PC-9 (cell line): ENCODE measurements at regions not wholly inside any gene's neighbourhood (a gene's known extent, or its start where the extent isn't known, plus 50 kb on each side); places are given as distances from the start of the nearest gene placed in this dataset.

Experiments
- BruUV-seq: library from RNA; stranded (reverse); fragments of 400-500 nt; replicated peaks from 2 replicates; lab custom pipeline; 2021; lab: Mats Ljungman, UMichigan
- CTCF ChIA-PET: fragments of 300-600 bp; sonication (Branson Sonifier 250); formaldehyde crosslinking; loops from one replicate; lab custom pipeline; 2022; ENCODE audit warnings: antibody characterized with exemption; lab: Charles Lee
- POLR2A ChIA-PET: fragments of 300-600 bp; sonication (Branson Sonifier 250); formaldehyde crosslinking; loops from one replicate; lab custom pipeline; 2022; ENCODE audit warnings: antibody characterized with exemption; ENCODE audit not compliant: unreplicated experiment; lab: Charles Lee
- DNase-seq, 2 experiments: peaks; one replicate each; pipeline versions ENCODE4 v3.0.0 to v3.0.0-alpha.2; 2015 to 2022; ENCODE audit warnings: mixed read lengths in 1 of 2
- H2AFZ ChIP-seq: fragments of 200-600 bp; sonication (generic); 2 replicates; pipeline ENCODE4 v1.8.1; 2017; ENCODE audit warnings: antibody characterized with exemption
- H3F3A ChIP-seq: fragments of 200-600 bp; sonication (generic); 2 replicates; pipeline ENCODE4 v1.8.1; 2017; ENCODE audit warnings: antibody characterized with exemption, mild to moderate bottlenecking, low read depth; ENCODE audit not compliant: insufficient read depth
- H3K27ac ChIP-seq: fragments of 200-600 bp; sonication (generic); 2 replicates; pipeline ENCODE4 v1.6.1; 2016; ENCODE audit warnings: mixed run types
- H3K27me3 ChIP-seq: fragments of 200-600 bp; sonication (generic); 2 replicates; pipeline ENCODE4 v1.6.1; 2016; ENCODE audit warnings: low read depth, mixed run types; ENCODE audit not compliant: insufficient read depth
- H3K36me3 ChIP-seq: fragments of 200-600 bp; sonication (generic); 2 replicates; pipeline ENCODE4 v1.6.1; 2016; ENCODE audit warnings: low read depth, mixed run types
- H3K4me1 ChIP-seq: fragments of 200-600 bp; sonication (generic); replicated peaks from 2 replicates; pipeline ENCODE4 v1.6.1; 2016; ENCODE audit warnings: mixed run types; ENCODE audit not compliant: insufficient read depth
- H3K4me2 ChIP-seq: fragments of 200-600 bp; sonication (generic); 2 replicates; pipeline ENCODE4 v1.6.1; 2017; ENCODE audit warnings: mixed run types
- H3K4me3 ChIP-seq: fragments of 200-600 bp; sonication (generic); 2 replicates; pipeline ENCODE4 v1.6.1; 2016; ENCODE audit warnings: mixed run types
- H3K79me2 ChIP-seq: fragments of 200-600 bp; sonication (generic); 2 replicates; pipeline ENCODE4 v1.6.1; 2017; ENCODE audit warnings: low read depth, mixed run types
- H3K9me2 ChIP-seq: fragments of 200-600 bp; sonication (generic); 2 replicates; pipeline ENCODE4 v1.8.1; 2017; ENCODE audit warnings: mild to moderate bottlenecking; ENCODE audit not compliant: insufficient read depth
- H3K9me3 ChIP-seq: fragments of 200-600 bp; sonication (generic); 2 replicates; pipeline ENCODE4 v1.8.1; 2016; ENCODE audit warnings: low read depth; ENCODE audit not compliant: insufficient read depth
- H4K20me1 ChIP-seq: fragments of 200-600 bp; sonication (generic); 2 replicates; pipeline ENCODE4 v1.8.1; 2017; ENCODE audit not compliant: insufficient read depth
- EZH2 ChIP-seq: fragments of 200-600 bp; sonication (generic); IDR thresholded peaks from 2 replicates; pipeline ENCODE4 v1.8.0; 2017; ENCODE audit warnings: antibody characterized with exemption, low read depth
- intact Hi-C: fragments of 100-400 bp; cut with micrococcal nuclease; formaldehyde crosslinking; loops from one replicate; pipeline ENCODE4 v1.10.0; 2022; ENCODE audit not compliant: unreplicated experiment
- TF ChIP-seq, protein P1 (sequence below): fragments of 200-600 bp; sonication (generic); conservative IDR thresholded peaks from 2 replicates; pipeline ENCODE4 v1.6.1; 2017; ENCODE audit warnings: mixed run types, antibody characterized with exemption, mild to moderate bottlenecking, moderate library complexity

DNA sequence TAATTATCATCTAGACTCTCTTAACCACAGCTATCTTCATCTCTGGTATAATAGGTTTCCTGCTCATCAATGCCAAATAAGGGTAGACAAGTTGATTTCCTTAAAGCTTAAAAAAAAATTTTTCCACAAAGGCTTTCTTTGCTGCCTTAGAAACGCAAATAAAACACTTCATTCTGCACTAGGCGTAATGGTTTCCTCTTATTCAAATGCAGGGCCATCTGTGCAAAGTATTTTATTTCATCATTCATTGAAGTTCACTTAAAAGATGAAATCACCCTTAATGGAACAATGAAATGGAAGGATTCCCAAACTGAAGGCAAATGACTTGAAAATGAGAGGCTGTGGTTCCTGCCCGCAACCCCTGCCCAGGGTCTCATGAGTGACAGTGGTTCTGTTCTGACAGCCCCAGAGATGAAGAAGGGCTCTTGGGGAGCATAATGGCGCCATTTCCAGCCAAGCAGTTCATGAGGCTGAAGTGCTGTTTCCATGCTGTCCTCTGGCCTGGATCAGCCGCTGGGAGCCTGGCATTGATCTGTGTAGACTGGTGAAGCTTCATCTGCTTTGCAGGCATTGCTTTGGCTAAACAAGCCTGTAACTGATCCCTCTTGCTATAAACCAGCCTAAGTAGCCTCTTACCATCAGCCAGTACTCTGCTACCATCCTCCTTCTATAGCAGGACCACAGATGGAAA lies 276.9 kb upstream of the WWC1 start:
- ChIA-PET POLR2A (no interaction called here), CTCF (no interaction called here)
- no peak for TF ChIP-seq EZH2
- TF ChIP-seq, protein P1, sequence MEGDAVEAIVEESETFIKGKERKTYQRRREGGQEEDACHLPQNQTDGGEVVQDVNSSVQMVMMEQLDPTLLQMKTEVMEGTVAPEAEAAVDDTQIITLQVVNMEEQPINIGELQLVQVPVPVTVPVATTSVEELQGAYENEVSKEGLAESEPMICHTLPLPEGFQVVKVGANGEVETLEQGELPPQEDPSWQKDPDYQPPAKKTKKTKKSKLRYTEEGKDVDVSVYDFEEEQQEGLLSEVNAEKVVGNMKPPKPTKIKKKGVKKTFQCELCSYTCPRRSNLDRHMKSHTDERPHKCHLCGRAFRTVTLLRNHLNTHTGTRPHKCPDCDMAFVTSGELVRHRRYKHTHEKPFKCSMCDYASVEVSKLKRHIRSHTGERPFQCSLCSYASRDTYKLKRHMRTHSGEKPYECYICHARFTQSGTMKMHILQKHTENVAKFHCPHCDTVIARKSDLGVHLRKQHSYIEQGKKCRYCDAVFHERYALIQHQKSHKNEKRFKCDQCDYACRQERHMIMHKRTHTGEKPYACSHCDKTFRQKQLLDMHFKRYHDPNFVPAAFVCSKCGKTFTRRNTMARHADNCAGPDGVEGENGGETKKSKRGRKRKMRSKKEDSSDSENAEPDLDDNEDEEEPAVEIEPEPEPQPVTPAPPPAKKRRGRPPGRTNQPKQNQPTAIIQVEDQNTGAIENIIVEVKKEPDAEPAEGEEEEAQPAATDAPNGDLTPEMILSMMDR: no peak
- no peaks in the 10 kb centered on the region for H4K20me1 ChIP-seq
- H3K4me1 ChIP-seq: no peaks in the 10 kb centered on the region
- no peaks in the 10 kb centered on the region for H3K36me3 ChIP-seq
- no peaks in the 10 kb centered on the region for H3K9me2 ChIP-seq
- no peak for DNase-seq
- H3K4me2 ChIP-seq: no peak overlapping the region
- no peaks in the 10 kb centered on the region for H3F3A ChIP-seq
- no peak overlapping the region for H3K4me3 ChIP-seq
- no peaks in the 10 kb centered on the region for H3K9me3 ChIP-seq
- no peak overlapping the region for H3K27ac ChIP-seq
- no peaks in the 10 kb centered on the region for H3K79me2 ChIP-seq
- BruUV-seq: no TSS peak
- intact Hi-C loops: no loop called here
- no peak overlapping the region for H2AFZ ChIP-seq
- H3K27me3 ChIP-seq: peaks cover 40% of the 10 kb centered on the region

DNA sequence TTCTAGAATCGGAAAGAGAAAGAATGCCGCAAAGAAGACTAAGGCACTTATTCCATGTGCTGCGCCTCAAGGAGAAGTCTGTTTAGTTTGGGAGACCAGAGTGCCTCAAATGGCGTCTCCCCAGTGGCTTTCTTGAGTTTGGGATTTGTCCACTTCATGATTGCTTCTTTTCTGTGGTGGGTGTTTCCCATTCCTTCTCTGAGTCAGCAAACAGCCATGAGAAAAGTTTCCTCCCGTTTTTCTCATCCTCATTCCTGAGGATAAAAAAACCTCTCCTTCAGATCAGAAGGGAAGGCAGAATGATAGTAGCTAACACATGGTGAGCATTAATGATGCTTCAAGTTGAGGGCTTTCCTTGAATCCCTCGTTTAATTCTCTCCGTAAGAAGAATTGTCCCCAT lies 275.9 kb upstream of the WWC1 start:
- no peak for TF ChIP-seq EZH2
- Histone ChIP-seq H3K27me3 (peaks cover 41% of the 10 kb centered on the region), H3K4me3 (no peak overlapping the region), H3K36me3 (no peaks in the 10 kb centered on the region), H4K20me1 (no peaks in the 10 kb centered on the region), H3K9me2 (no peaks in the 10 kb centered on the region), H2AFZ (no peak overlapping the region), H3F3A (no peaks in the 10 kb centered on the region), H3K4me1 (no peaks in the 10 kb centered on the region), H3K4me2 (no peak overlapping the region), H3K27ac (no peak overlapping the region), H3K9me3 (no peaks in the 10 kb centered on the region), H3K79me2 (no peaks in the 10 kb centered on the region)
- intact Hi-C loops: no loop called here
- ChIA-PET CTCF (no interaction called here), POLR2A (no interaction called here)
- no peak for DNase-seq
- BruUV-seq: no TSS peak

DNA sequence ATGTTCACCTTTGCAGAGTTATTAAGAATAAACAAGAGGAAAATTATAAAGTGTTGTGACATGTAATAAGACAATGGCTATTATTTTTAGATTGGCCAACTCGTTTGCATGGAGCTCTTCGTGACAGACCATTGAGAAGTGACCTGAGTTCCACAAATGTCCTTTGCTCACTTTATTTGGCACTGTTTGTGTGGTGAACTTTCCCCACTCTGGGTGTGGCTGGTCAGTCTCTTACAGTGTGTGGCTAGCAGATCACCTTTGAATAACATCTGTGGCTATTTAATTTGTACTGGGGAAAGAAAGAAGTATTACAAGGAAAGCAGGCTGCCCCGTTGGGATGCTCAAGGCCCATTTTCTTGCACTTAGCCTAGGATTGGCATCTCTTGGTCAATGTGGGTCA lies 274.1 kb upstream of the WWC1 start:
- Histone ChIP-seq H3K27me3 (peaks cover 47% of the 10 kb centered on the region), H3F3A (no peaks in the 10 kb centered on the region), H4K20me1 (no peaks in the 10 kb centered on the region), H2AFZ (no peak overlapping the region), H3K36me3 (no peaks in the 10 kb centered on the region), H3K4me3 (no peak overlapping the region), H3K79me2 (no peaks in the 10 kb centered on the region), H3K4me2 (no peak overlapping the region), H3K9me2 (no peaks in the 10 kb centered on the region), H3K27ac (no peak overlapping the region), H3K9me3 (no peaks in the 10 kb centered on the region), H3K4me1 (no peaks in the 10 kb centered on the region)
- CTCF ChIA-PET: no interaction called here
- TF ChIP-seq EZH2: no peak
- TF ChIP-seq, protein P1: no peak
- DNase-seq: no peak
- POLR2A ChIA-PET: no interaction called here
- intact Hi-C loops: no loop called here
- no TSS peak for BruUV-seq

DNA sequence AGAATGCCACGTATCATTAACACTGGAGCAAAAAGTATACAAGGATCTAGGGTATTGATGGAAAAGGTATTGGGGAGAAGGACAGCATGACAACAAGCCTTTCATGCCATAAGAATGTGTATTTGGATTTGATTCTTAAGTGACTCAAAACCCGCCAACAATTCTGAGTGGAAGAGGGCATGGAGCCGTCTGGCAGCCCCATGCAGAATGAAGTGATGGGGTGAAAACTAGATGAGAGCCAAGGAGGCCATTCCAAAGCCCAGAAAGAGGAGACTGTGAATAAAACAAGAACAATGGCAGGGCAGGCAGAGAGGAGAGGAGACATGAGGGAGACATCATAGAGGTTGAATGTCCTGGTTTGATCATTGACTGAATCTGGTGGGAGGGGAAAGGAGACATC lies 272.3 kb upstream of the WWC1 start:
- H3K79me2 ChIP-seq: no peaks in the 10 kb centered on the region
- no peaks in the 10 kb centered on the region for H4K20me1 ChIP-seq
- BruUV-seq: no TSS peak
- no peak for TF ChIP-seq EZH2
- TF ChIP-seq, protein P1: no peak
- no peaks in the 10 kb centered on the region for H3K4me1 ChIP-seq
- DNase-seq: no peak
- no peak overlapping the region for H3K4me2 ChIP-seq
- H3K27me3 ChIP-seq: peaks cover 65% of the 10 kb centered on the region
- no peak overlapping the region for H2AFZ ChIP-seq
- no peaks in the 10 kb centered on the region for H3F3A ChIP-seq
- ChIA-PET CTCF (no interaction called here), POLR2A (no interaction called here)
- H3K9me3 ChIP-seq: no peaks in the 10 kb centered on the region
- no peak overlapping the region for H3K27ac ChIP-seq
- H3K4me3 ChIP-seq: no peak overlapping the region
- no peaks in the 10 kb centered on the region for H3K36me3 ChIP-seq
- intact Hi-C loops: no loop called here
- no peaks in the 10 kb centered on the region for H3K9me2 ChIP-seq
